HEK293 (cell line): ENCODE measurements at regions not wholly inside any gene's neighbourhood (a gene's known extent, or its start where the extent isn't known, plus 50 kb on each side); places are given as distances from the start of the nearest gene placed in this dataset.

Experiments
- CTCF ChIA-PET: fragments of 350-600 bp; formaldehyde crosslinking; extraction: SDS; loops from one replicate; lab custom pipeline; 2021; ENCODE audit warnings: antibody characterized with exemption; lab: Yijun Ruan, JAX
- POLR2A ChIA-PET: fragments of 300-600 bp; formaldehyde crosslinking; extraction: SDS; loops from one replicate; lab custom pipeline; 2020; ENCODE audit warnings: antibody characterized with exemption, inconsistent platforms; lab: Yijun Ruan, JAX
- H3K27ac ChIP-seq: fragments of 200-500 bp; sonication (Bioruptor generic); 2 replicates; pipeline ENCODE4 v1.5.1; 2014; ENCODE audit warnings: low read depth, low read length, control low read depth, inconsistent platforms; ENCODE audit errors: extremely low read depth
- H3K36me3 ChIP-seq, 2 experiments: fragments of 200-500 bp in 1 of 2; sonication (Bioruptor generic) in 1 of 2; 1 replicate in 1 of 2; 2 replicates in 1 of 2; pipeline ENCODE4 v1.5.1; 2014 to 2017; ENCODE audit warnings: inconsistent platforms in 2 of 2, low read length in 2 of 2; ENCODE audit not compliant: control insufficient read depth in 2 of 2, insufficient read depth in 1 of 2
- H3K4me1 ChIP-seq: fragments of 200-500 bp; sonication (Bioruptor generic); 2 replicates; pipeline ENCODE4 v1.5.1; 2014; ENCODE audit warnings: mild to moderate bottlenecking, low read length, inconsistent platforms; ENCODE audit not compliant: control insufficient read depth, insufficient read depth
- H3K4me3 ChIP-seq: 2 replicates; pipeline ENCODE4 v1.5.1; 2011; ENCODE audit warnings: low read depth, mild to moderate bottlenecking, control low read depth, low read length, moderate library complexity
- H3K9me3 ChIP-seq: fragments of 200-500 bp; sonication (Bioruptor generic); 2 replicates; pipeline ENCODE4 v1.5.1; 2014; ENCODE audit warnings: low read depth, low read length, inconsistent platforms; ENCODE audit not compliant: control insufficient read depth, insufficient read depth
- CTCF ChIP-seq: fragments of 450-650 bp; formaldehyde crosslinking; IDR thresholded peaks from 2 replicates; pipeline ENCODE4 v1.5.1; 2016; ENCODE audit warnings: missing biosample characterization, missing genetic modification characterization
- KLF10 ChIP-seq: fragments of 450-650 bp; IDR thresholded peaks from 2 replicates; pipeline ENCODE4 v1.5.1; 2018; ENCODE audit warnings: missing biosample characterization, mild to moderate bottlenecking, missing genetic modification characterization
- PRDM2 ChIP-seq: fragments of 450-650 bp; formaldehyde crosslinking; IDR thresholded peaks from 2 replicates; pipeline ENCODE4 v1.5.1; 2016; ENCODE audit warnings: missing biosample characterization, missing genetic modification characterization, borderline replicate concordance
- SCRT2 ChIP-seq: fragments of 450-650 bp; formaldehyde crosslinking; IDR thresholded peaks from 2 replicates; pipeline ENCODE4 v1.5.1; 2016; ENCODE audit warnings: missing biosample characterization, missing genetic modification characterization
- ZBTB20 ChIP-seq: fragments of 450-650 bp; formaldehyde crosslinking; IDR thresholded peaks from 2 replicates; pipeline ENCODE4 v1.5.1; 2016; ENCODE audit warnings: missing biosample characterization, missing genetic modification characterization
- ZNF501 ChIP-seq: fragments of 450-650 bp; formaldehyde crosslinking; IDR thresholded peaks from 2 replicates; pipeline ENCODE4 v1.5.1; 2016; ENCODE audit warnings: missing biosample characterization, missing genetic modification characterization
- ZNF560 ChIP-seq: fragments of 450-650 bp; formaldehyde crosslinking; IDR thresholded peaks from 2 replicates; pipeline ENCODE4 v1.5.1; 2017; ENCODE audit warnings: missing biosample characterization, missing genetic modification characterization, borderline replicate concordance
- ZNF654 ChIP-seq: fragments of 450-650 bp; formaldehyde crosslinking; IDR thresholded peaks from 2 replicates; pipeline ENCODE4 v1.5.1; 2016; ENCODE audit warnings: low read depth, missing biosample characterization, missing genetic modification characterization
- ZNF660 ChIP-seq: fragments of 450-650 bp; IDR thresholded peaks from 2 replicates; pipeline ENCODE4 v1.5.1; 2018; ENCODE audit warnings: missing biosample characterization, mild to moderate bottlenecking, missing genetic modification characterization
- ZSCAN30 ChIP-seq: fragments of 450-650 bp; IDR thresholded peaks from 2 replicates; pipeline ENCODE4 v1.5.1; 2018; ENCODE audit warnings: missing biosample characterization, mild to moderate bottlenecking, missing genetic modification characterization, moderate library complexity

DNA sequence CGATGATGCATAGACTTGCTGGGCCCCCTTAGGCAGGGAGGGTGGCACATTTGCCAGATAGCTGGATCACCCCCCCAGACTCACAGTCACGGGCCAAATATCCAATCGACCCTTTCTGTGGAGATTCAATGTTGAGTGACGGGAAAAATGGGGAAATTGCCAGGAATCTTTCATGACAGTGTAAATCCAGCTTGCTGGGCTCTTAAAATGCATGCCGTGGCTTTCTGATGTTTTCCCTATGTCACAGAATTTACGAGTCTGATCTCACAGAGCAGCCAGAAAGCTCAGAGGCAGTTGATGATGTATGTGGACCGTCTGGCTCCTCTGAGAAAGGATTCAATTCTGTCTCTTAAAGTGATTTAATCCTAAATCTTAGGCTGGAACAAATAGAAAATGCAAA lies 150.1 kb upstream of the ZNF644 start:
- no peaks in the 10 kb centered on the region for H3K9me3 ChIP-seq
- H3K27ac ChIP-seq: no peak overlapping the region
- CTCF ChIA-PET: interaction anchor here (0.6 to 1.5 kb wide), 3 partner anchors 83 to 151 kb away, joined by 3 to 7 read pairs (median 3); no protein-coding TSS in a partner anchor
- TF ChIP-seq ZBTB20 (tag by site-specific recombination): peak; percentile 24; the same call in 1 of the 2 replicates
- TF ChIP-seq ZNF560 (tag by site-specific recombination): no peak
- H3K36me3 ChIP-seq: no peaks in the 10 kb centered on the region
- no peak overlapping the region for H3K4me3 ChIP-seq
- no peaks in the 10 kb centered on the region; the same call in 1 of the 2 replicates for H3K4me1 ChIP-seq
- POLR2A ChIA-PET: interaction anchor here (0.6 kb wide), 1 partner anchor 578 kb away, joined by 3 read pairs; no protein-coding TSS in a partner anchor

- TF ChIP-seq ZNF501 (tag by site-specific recombination) (no peak), SCRT2 (tag by site-specific recombination) (peak; percentile 78)
- TF ChIP-seq, all 188 proteins: peak for 1
- H3K36me3 ChIP-seq: no peaks in the 10 kb centered on the region
- no peak overlapping the region for H3K27ac ChIP-seq
- ChIA-PET POLR2A (interaction anchor here (0.6 kb wide), 1 partner anchor 319 kb away, joined by 3 read pairs; no protein-coding TSS in a partner anchor), CTCF (interaction anchor here (2.3 kb wide), 1 partner anchor 108 kb away, joined by 13 read pairs; no protein-coding TSS in a partner anchor)
- H3K4me3 ChIP-seq: no peak overlapping the region
- H3K4me1 ChIP-seq: no peaks in the 10 kb centered on the region; the same call in 1 of the 2 replicates
- H3K9me3 ChIP-seq: no peaks in the 10 kb centered on the region
Measured at GRCh38 chr1:91170571-91170970, 148.7 kb upstream of the ZNF644 start.

DNA sequence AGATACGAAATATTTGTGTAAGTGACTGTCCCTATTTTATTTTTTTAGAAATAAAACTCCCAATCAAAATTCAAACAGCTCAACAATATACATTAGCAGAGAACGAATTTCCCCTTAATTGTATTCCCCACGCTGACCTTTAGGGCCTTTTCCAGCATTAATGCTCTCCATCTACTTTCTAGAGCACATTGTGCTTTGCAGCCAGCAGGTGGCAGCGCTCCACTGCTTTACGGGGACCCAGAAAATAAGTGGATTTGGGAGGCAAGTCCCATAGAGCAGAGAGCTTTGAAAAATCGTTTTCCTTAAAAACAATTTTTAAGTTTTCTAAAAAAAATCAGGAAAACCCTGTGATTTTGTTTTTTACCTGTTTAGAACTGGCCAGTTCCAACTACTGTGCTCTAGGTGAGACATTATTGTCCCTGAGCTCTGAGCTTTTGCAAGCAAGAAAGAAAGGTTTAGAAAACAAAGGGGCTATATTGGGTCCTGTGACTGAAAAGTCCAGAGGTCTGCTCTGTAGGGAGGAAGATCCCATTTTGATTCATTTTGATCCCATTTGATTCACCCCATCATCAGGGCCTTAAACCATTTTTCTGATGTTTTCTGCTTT lies 144.4 kb upstream of the ZNF644 start:
- CTCF ChIA-PET: interaction anchor here (0.5 to 4.6 kb wide), 113 partner anchors 10 to 1134 kb away, joined by 3 to 187 read pairs (median 4); partner anchors contain the start of gene HFM1
- TF ChIP-seq ZSCAN30 (tag by site-specific recombination) (0 out of 2 replicates have a peak, but pooled peaks have one; percentile 35), KLF10 (tag by site-specific recombination) (0 out of 2 replicates have a peak, but pooled peaks have one; percentile 12), ZNF654 (tag by site-specific recombination) (peak; percentile 89), CTCF (tag by site-specific recombination) (peak; percentile 51; the same call in 1 of the 2 replicates), PRDM2 (tag by site-specific recombination) (no peak), ZNF660 (tag by site-specific recombination) (peak; percentile 68)
- H3K27ac ChIP-seq: no peak overlapping the region
- H3K4me3 ChIP-seq: no peak overlapping the region
- POLR2A ChIA-PET: no interaction called here
- H3K9me3 ChIP-seq: no peaks in the 10 kb centered on the region
- H3K36me3 ChIP-seq: no peaks in the 10 kb centered on the region
- H3K4me1 ChIP-seq: no peaks in the 10 kb centered on the region; the same call in 1 of the 2 replicates
